Prostate gland (tissue), 2 donors: ENCODE measurements at regions not wholly inside any gene's neighbourhood (a gene's known extent, or its start where the extent isn't known, plus 50 kb on each side); places are given as distances from the start of the nearest gene placed in this dataset.

ENCODE experiments used
- POLR2AphosphoS5 ChIP-seq: sonication (generic); formaldehyde crosslinking; IDR thresholded peaks from one replicate; pipeline ENCODE4 v1.6.1; 2017; ENCODE audit warnings: antibody characterized with exemption
- TF ChIP-seq, protein P1 (sequence below), 4 experiments: fragments of 200-600 bp in 2 of 4; fragments of 450-650 bp in 2 of 4; sonication (generic) in 2 of 4; IDR thresholded peaks; 1 replicate in 3 of 4; 2 replicates in 1 of 4; pipeline ENCODE4 v1.5.1; 2016 to 2019; ENCODE audit warnings: antibody characterized with exemption in 4 of 4, mild to moderate bottlenecking in 2 of 4, moderate library complexity in 2 of 4

DNA sequence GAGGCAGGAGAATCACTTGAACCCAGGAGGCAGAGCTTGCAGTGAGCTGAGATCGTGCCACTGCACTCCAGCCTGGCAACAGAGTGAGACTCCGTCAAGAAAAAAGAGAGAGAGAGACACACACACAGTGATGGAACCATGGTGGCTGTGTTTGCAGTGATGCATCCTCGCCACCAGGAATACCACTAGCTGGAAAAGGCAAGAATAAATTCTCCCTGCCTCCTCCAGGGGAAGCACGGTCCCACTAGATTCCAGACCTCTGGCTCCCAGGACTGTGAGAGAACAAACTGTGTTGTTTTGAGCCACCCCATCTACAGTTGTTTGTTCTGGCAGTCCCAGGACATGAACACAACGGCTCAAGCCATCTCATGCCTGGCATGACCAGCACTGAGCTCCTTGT lies 320.3 kb upstream of the FOXK1 start:
- TF ChIP-seq, protein P1, sequence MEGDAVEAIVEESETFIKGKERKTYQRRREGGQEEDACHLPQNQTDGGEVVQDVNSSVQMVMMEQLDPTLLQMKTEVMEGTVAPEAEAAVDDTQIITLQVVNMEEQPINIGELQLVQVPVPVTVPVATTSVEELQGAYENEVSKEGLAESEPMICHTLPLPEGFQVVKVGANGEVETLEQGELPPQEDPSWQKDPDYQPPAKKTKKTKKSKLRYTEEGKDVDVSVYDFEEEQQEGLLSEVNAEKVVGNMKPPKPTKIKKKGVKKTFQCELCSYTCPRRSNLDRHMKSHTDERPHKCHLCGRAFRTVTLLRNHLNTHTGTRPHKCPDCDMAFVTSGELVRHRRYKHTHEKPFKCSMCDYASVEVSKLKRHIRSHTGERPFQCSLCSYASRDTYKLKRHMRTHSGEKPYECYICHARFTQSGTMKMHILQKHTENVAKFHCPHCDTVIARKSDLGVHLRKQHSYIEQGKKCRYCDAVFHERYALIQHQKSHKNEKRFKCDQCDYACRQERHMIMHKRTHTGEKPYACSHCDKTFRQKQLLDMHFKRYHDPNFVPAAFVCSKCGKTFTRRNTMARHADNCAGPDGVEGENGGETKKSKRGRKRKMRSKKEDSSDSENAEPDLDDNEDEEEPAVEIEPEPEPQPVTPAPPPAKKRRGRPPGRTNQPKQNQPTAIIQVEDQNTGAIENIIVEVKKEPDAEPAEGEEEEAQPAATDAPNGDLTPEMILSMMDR (IDR thresholded peaks at IDR 0.05), result no peak
- no peak for TF ChIP-seq POLR2AphosphoS5
